ENCODE measurements at regions not wholly inside any gene's neighbourhood (a gene's known extent, or its start where the extent isn't known, plus 50 kb on each side); places are given as distances from the start of the nearest gene placed in this dataset.
"Not testable (repeated sequence)": the region's sequence is repeated elsewhere in the genome, so short reads cannot be mapped to it uniquely, and the experiment has no call there.

DNA sequence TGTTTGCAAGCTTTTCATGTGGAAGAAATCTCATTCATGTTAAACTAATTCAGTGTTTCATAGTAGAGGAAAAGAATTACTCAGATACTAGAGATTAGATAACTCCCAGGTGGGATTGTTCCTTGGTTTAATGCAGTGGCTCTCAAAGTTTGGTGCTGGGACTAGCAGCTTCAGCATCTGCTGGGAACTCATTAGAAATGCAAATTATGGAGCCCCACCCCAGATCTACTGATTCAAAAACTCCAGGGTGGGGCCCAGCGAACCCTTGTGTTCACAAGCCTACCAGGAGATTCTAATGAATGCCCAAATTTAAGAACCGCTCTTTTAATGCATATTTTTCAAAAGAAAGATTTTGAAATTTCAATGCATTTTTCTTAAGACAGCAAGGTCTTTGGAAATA, 253.4 kb upstream of the CNTNAP4 start:
- no peak for DNase-seq

DNA sequence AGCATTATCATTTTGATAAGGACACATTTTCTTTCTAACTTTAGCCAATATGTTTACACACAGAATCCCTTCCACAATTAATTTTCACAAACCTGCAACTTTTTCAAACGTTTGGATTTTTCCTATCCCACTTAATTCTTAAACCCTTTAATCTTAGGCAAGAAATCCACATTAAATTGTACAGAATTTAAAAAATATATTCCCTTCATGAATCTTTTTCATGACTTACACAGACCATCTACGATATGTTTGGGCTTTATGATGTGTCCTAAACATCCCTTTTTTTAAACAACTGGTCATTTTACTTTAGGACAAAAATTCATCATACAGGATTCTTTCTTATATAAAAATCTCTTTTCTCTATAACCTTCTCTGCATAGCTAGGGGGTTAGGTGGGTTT, 241.5 kb upstream of the CNTNAP4 start:
- no peak for DNase-seq

DNA sequence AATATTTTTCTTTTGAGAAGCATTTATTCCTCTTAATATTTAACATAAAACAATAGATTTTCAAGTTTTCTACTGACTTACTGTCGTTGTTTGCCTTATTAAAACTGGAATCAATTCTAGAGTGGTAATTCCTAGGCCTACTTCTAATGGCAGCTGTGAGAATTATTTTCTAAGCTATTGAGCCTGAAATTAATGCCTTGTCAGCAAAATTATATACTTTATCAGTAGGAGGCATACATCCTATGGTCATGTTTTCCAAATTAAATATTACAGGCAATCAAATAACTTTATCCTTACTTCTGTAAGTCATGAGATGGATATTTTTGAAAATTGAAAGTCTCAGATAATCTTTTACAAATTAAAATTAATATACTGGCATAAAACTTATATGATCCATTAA, 239.1 kb upstream of the CNTNAP4 start:
- no peak for DNase-seq

DNA sequence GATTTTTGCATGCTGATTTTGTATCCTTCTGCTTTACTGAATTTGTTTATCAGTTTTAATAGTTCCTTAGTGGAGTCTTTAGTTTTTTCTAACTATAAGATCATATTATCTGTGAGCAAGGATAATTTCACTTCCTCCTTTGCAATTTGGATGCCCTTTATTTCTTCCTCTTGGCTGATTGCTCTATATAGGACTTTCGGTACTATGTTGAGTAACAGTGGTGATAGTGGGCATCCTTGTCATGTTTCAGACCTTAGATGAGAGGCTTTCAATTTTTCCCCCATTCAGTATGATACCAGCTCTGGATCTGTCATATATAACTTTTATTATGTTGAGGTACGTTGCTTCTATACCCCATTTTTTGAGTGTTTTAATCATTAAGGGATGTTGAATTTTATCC, 224.5 kb upstream of the CNTNAP4 start:
- no peak for DNase-seq

DNA sequence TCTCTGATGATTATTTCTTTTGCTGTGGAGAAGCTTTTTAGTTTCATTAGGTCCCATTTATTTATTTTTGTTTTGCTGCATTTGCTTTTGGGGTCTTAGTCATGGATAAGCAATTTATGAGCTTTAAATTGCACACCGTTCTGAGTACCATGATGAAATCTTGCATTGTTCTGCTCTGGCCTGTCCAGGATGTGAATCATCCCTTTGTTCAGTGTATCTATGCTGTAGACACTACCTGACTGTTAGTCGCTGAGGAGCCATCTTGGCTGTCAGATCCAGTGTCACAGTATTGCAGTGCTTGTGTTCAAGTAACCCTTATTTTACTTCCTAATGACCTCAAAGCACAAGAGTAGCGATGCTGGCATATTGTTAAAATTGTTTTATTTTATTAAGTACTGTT, 218.0 kb upstream of the CNTNAP4 start:
- no peak for DNase-seq

DNA sequence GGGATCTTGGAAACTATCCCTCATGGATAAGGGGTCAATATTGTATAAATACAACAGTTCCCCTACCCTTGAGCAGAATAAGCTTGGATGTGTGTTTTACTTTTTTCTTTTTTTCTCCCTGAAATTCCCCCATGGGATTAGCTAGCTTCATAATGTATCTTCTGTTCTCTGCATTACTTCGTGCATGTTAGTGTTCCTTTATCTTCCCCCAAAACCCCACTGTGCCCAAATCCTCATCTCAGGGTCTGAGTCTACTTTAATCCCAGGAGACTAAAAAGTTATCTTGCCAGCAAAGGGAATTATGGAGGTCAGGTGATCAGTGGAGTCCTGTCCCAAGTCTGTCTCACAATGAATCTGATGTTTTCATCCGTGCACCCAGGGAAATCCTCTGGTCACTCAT, 217.5 kb upstream of the CNTNAP4 start:
- DNase-seq, result no peak

DNA sequence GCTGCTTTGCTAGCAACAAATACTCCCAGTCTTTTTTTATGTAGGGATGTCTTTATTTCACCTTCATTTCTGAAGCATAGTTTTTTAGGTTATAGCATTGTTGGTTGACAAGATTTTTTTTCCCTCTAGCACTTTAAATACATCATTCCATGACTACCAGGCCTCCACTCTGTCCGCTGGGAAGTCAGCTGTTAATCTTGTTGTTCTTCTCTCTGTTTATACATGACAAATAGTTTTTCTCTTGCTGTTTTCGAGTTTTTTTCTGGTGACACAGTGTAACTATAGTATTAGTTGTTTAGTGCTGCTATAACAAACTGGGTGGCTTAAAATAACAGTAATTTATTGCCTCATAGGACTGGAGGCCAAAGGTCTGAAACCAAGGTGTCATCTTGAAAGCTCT, 205.5 kb upstream of the CNTNAP4 start:
- no peak for DNase-seq

DNA sequence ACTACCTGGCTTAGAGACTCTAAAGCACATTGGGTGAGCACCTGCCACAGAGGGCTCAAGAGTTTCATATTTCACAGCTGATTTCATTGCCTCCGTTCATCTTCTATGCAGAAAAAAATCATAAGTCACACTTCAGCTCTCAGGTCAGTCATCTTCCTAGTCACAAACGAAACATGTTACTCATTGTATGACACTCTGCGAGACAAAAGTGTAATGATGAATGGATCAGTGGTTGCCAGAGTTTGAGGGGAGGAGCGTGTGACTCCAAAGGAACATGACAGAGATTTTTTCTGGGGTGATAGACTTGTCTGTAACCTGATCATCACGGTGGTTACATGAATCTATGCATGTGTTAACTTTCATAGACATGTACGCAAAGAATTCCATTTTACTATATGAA, 195.2 kb upstream of the CNTNAP4 start:
- DNase-seq, result peak; percentile 81

DNA sequence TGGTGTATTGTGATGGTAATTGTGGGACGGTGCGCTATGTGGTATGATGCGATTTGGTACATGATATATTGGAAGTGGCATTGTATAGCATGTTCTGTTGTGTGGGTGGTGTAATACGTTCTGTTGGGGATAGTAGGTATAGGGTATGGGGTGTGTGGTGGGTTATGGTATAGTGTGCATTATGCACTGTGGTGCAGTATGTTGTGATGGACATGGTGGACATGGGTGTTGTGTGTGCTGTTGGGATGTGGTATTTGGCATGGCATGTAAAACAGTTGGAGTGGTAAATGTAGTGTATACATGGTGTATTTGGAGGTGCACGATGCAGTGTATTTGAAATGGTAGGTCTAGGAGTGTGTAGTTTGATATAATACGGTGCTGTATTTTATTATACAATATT, 170.6 kb upstream of the CNTNAP4 start:
- no peak for DNase-seq

DNA sequence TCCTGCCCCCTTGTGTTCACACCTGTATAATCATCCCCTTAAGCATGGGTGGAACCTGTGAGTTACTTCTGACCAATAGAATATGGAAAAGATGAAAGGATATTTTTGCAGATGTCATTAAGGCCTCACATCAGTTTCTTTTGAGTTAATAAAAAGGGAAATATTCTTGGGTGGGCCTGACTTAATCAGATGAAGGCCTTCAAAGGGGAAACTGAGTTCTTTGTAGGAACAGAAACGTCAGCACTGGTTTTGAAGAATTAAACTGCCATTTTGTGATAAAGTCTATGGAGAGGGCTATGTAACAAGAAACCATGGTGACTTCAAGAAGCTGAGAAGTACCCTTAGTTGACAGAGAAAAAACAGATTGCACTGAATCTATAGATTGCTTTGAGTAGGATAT, 168.7 kb upstream of the CNTNAP4 start:
- DNase-seq, result no peak

DNA sequence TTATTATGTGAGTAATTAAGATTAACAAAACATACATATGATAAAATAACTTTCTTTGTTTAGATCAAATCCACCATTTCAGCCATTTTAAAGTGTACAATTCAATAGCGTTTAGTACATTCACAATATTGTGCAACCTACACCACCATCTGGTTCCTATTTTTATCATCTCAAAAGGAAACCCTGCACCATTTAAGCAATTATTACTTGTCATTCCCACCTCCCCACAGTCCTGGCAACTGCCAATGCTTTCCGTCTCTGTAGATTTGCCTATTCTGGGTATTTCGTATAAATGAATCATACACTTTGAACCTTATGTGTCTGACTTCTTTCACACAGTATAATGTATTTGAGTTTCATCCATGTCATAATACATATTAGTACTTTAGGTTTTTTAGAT, 162.5 kb upstream of the CNTNAP4 start:
- peak; percentile 15 for DNase-seq

DNA sequence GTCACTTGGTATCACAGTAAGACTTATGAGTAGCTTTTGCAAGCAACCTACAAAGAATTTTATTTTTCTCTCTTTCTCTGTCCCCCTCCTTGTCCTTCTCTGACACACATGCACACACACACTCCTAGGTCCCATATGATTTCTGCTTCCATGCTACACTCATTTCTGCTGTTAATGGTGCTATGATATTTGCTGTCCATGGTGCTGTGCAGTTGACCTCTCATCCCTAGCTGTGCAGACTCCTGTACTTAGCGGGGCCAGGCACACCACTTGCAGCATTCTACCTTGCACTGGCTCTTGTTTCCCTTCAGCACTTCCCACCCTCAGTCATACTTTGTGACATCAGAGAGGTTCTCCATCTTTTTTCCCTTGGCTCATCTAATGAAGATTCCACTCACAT, 158.9 kb upstream of the CNTNAP4 start:
- DNase-seq, result no peak

DNA sequence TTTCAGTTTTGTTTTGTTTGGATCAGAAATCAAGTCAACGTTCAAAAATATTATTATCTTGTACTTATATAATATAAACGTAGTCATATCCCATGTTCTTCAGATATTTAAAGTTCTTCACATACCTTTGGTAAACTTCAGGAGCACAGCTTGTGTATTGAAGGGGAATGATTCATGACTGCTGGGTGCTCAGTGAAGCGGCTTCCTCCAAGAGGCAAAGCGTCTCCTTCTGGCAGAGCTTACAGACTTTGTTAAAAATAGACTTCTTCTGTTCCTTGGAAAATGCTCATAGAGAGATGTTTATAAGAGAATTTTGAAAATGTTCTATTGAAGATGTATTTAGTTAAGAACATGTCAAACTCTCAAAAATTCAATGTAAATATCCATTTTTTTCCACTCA, 155.6 kb upstream of the CNTNAP4 start:
- no peak for DNase-seq

DNA sequence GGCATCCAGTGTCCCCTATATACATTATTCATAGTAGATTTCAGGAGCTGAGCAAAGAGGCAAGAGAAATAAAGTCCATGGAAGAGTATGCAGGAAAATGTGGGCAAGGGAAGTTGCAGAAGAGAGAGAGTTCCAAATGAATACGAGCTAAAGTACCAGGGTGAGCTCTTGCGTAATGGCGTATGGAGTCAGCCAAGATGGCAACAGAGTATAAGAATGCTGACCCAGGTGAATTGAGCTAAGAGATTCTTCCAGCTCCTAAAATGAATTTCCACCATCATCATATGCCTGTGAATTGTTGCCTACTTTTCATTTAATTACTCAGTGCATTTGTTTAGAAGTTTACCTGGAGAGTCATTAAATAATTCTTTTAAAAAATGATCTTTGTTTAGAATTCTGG, 153.2 kb upstream of the CNTNAP4 start:
- no peak for DNase-seq

DNA sequence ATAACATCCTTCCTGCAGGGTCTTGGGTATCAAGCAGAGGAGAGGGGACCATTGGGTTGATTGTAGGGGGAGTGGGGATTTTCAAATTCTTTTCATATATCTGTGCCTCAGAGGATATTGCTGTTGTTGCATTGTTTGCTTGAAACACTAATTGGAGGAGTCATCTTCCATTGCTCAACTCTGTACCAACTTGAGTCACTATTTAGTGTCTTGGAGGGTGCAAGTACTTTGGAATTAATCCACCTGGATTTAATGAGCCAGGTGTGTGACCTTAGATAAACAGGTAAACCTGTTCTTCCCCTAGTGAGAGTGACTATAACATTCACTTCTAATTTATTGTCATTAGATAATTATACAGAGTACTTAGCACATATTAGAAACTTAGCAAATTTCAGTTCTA, 151.3 kb upstream of the CNTNAP4 start:
- DNase-seq, result peak; percentile 21

DNA sequence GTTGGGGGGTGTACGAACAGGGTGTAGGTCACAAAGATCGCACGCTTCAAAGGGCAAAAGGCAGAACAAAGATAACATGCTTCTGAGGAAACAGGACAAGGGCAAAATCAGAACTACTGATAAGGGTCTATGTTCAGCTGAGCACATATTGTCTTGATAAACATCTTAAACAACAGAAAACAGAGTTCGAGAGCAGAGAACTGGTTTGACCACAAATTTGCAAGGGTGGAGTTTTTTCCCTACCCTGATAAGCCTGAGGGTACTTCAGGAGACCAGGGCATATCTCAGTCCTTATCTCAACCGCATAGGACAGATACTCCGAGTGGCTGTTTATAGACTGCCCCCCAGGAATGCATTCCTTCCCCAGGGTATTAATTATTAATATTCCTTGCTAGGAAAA, 139.1 kb upstream of the CNTNAP4 start:
- not testable (repeated sequence) for DNase-seq

DNA sequence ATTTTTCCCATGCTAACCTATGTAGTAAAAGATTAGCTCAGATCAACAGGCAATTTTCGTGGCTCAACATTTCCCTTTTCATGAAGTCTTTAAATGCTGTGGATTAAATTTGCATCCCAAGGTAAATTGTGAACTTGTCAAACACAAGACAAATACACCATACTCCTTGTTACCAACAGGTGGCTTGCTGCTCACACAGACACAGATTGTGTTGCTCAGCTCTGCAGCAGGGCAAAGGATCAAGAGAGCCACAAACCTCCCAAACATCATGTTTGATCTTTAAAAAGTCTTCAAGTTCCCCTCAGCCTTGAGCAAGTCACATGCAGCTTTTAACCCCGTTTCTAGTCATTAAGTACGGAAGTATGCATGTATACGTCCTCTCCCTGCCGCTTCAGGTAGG, 119.6 kb upstream of the CNTNAP4 start:
- DNase-seq, result no peak

DNA sequence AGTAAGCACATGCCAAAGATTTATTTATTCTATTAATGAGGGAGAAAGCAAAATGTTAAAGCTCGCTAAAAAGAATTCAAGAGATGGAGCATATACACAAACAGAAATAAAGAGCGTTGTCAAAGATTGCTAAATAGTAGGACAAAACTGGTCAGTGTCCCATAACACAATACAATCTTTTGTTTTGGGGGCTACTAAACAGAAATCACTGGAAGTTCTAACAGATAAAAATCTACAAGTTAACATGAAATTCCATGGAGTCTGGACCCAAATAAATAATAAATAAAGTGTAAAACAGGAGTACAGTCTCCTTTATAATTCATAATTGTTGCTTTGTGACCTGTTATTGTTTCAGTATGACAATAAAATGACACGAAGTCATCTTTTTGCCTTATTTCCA, 115.2 kb upstream of the CNTNAP4 start:
- DNase-seq, result no peak

DNA sequence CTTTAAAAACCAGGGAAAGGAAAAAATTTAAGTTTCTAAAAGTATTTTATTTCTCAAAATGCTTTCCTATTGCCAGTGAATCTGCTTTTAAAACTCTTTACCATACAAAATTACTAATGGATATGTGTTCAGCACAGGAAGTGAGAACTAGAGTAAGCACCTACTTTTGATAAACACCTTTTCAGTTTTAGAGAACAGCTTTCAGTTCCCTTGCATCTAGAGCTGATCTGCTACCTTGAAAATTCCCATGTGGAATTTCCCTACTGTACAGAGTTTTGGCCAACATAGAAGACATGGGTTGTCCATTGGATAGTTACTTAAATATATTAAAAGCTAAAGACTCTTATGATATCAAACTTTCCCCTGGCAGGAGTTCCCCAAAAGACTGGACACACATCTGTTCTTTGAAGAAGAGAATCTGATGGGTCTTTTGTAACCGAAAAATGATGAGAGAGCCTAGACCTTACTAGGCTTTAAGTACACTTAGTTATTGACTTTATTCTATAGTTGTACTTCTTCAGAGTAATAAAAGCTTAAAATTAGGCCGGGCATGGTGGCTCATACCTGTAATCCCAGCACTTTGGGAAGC, 112.1 kb upstream of the CNTNAP4 start:
- no peak for DNase-seq

DNA sequence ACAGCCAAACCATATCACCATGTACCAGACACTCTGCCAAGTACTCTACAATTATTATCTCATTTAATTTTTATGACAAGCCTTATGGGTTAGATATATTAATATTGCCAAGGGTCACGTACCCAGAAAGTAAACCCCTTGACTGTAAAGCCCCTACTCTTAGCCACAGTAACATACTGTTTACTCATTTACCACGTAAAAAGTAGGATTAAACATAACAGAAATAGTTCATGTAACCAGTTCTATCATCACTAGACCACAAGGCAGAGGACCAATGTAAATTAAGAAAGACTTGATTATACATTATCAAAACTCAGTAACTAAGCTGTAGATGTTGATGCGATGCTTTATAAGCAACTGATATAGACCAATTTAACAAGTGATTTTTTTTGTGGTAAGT, 101.5 kb upstream of the CNTNAP4 start:
- DNase-seq, result no peak

DNA sequence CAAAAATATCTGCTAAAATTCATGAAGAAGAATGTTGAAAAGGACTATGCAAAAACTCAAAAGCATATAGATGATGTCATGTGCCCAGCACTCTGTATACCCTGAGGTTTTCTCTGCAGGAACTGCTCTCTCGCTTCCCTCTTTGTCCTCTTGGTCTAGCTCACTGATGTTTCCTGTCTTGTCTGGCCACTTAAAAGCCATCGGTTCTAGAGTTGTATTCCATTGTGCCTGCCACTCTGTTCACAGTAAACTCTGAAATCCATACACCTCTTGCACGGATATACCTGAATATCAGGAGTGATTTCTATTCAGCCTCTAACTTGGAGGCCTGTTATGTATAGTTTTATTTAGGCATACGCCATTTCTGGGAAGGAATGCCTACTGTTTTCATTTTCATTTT, 101.0 kb upstream of the CNTNAP4 start:
- DNase-seq, result no peak

DNA sequence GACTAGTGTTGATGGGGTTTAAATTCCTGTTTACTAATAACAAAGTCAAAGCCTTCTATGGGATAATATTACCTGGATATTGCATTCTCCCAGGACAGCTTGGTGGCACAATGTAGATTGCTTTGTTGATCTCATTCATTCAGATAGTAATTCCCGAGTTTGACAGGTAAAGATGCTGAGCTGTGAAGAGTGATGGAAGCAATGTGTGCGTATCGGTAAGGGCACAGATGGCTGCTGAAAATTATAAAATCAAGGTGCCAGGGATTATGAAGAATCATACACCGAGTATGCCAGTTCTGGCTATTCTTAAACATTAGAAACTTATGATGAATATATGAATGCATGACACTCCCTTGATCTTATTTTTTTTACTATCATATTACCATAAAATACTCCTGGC, 100.6 kb upstream of the CNTNAP4 start:
- no peak for DNase-seq

DNA sequence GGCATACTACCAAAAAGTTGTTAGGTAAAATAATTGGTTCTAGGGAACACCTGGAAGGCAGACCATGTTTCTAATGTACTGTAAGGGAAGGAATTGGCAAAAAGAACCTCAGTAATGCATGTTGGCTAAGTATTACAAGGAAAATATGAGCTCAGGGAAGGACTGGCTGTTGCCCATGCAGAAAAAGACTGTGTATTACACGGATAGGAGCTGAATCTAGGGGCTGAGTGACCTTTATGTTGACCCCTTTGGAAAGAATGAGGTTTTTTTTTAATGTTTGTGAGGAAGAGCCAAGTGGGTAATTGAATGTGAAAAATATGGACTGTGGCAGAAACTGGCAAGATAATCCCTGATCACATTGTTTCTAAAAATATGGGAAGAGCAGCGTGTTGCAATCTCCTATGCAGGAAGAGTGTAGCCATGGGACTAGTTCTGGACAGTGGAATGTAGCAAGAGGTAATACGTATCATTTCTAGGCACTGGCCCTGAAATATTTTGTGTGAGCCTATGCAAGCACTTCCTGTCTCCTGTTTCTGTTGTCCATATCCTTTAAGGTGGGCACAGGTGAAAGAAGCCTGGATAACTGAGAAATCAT, 95.1 kb upstream of the CNTNAP4 start:
- peak; percentile 28 for DNase-seq

DNA sequence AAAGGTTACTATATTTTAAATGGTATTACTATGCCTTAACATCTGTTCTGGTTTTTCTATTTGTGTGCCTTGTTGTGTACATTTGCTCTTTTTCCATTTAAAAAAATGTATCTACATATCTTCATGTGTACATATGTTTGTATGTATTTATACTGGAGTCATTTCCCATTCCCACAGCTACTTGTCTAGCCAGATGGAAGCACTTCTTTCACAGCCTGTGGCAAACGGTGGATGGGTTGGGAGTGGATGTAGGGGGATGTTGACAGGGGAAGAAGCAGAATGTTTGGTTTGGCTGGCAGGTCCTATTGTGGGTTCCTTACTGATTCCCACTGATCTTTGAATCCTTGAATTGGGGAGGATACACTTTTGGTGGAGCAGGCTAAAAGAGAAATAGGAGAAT, 93.6 kb upstream of the CNTNAP4 start:
- DNase-seq, result peak; percentile 41

DNA sequence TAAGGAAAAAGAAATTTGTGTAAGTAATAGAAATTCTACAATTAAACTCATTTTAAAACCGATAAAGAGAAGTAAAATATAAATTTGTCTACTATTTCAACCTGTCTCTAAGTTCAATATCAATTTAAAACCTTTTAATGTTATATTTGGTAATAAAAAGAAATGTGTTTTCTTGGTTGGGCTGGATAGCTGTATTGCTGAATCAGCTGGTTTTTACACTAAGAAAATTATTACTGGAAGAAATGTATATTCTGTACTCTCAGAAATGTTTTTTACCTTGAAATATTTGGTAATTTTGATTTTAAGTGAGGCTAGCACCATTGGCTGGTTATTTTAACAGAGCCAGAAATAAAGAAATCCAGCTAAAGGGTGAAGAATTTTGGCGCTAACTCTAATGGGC, 87.1 kb upstream of the CNTNAP4 start:
- DNase-seq, result no peak

DNA sequence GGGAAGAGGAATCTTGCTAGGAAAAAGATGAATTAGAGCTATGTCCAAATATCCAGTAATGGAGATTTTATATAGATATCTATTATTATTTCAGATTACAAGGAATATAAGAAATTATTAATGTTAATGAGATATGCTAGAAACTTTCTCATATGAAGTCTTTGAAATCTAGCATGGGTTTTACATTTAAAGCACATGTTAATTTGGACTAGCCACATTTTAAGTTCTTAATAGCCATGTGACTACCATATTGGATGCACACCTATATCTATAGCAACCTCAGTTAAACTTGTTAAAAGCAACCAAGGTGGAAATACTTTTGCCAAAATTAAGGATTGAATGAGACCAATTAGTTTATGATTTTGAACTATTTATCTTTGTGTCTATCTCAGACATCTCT, 86.7 kb upstream of the CNTNAP4 start:
- no peak for DNase-seq

Measured in NCI-H146 (cell line).